Common myeloid progenitor, CD34-positive (primary cell): ENCODE measurements at regions not wholly inside any gene's neighbourhood (a gene's known extent, or its start where the extent isn't known, plus 50 kb on each side); places are given as distances from the start of the nearest gene placed in this dataset.

Experiments used
- CTCF ChIA-PET: fragments of 350-600 bp; sonication (Branson Sonifier 250); formaldehyde crosslinking; loops from one replicate; lab custom pipeline; 2021; ENCODE audit warnings: antibody characterized with exemption; lab: Charles Lee
- POLR2A ChIA-PET: fragments of 350-600 bp; sonication (Branson Sonifier 250); formaldehyde crosslinking; loops from one replicate; lab custom pipeline; 2021; ENCODE audit warnings: antibody characterized with exemption; lab: Charles Lee
- DNase-seq, 3 donors: peaks; one replicate each; pipeline versions ENCODE4 v3.0.0 to v3.0.0-alpha.2; 2013
- H3K27ac ChIP-seq, 2 experiments: 1 replicate in 1 of 2; 2 replicates in 1 of 2; pipeline ENCODE4 v1.7.0; 2013; ENCODE audit warnings: inconsistent platforms in 2 of 2, low read length in 2 of 2, mild to moderate bottlenecking in 2 of 2, low read depth in 1 of 2, moderate library complexity in 1 of 2; ENCODE audit not compliant: severe bottlenecking in 2 of 2, insufficient read depth in 1 of 2, poor library complexity in 1 of 2
- H3K27me3 ChIP-seq, 5 experiments: replicated peaks in 2 of 5; 1 replicate in 3 of 5; 2 replicates in 2 of 5; pipeline versions ENCODE4 v1.6.1 to v1.7.0; 2013; ENCODE audit warnings: low read length in 4 of 5, mild to moderate bottlenecking in 2 of 5, moderate library complexity in 2 of 5, inconsistent platforms in 1 of 5; ENCODE audit not compliant: insufficient read depth in 5 of 5, control insufficient read depth in 4 of 5
- H3K36me3 ChIP-seq, 4 experiments: 1 replicate in 2 of 4; 2 replicates in 2 of 4; pipeline versions ENCODE4 v1.6.1 to v1.7.0; 2013; ENCODE audit warnings: low read length in 3 of 4, control low read depth in 1 of 4, mild to moderate bottlenecking in 1 of 4; ENCODE audit not compliant: control insufficient read depth in 4 of 4, insufficient read depth in 4 of 4
- H3K4me1 ChIP-seq, 4 experiments: 1 replicate in 3 of 4; 2 replicates in 1 of 4; pipeline versions ENCODE4 v1.6.1 to v1.7.1; 2013; ENCODE audit warnings: low read length in 3 of 4, mild to moderate bottlenecking in 3 of 4, control low read depth in 1 of 4, inconsistent platforms in 1 of 4, moderate library complexity in 1 of 4; ENCODE audit not compliant: control insufficient read depth in 4 of 4, insufficient read depth in 4 of 4; ENCODE audit errors: control extremely low read depth in 1 of 4
- H3K4me3 ChIP-seq, 7 experiments: 1 replicate in 4 of 7; 2 replicates in 3 of 7; pipeline versions ENCODE4 v1.5.1 to v1.7.0; 2013; ENCODE audit warnings: mild to moderate bottlenecking in 7 of 7, low read length in 6 of 7, moderate library complexity in 6 of 7, inconsistent platforms in 2 of 7, low read depth in 2 of 7, control low read depth in 1 of 7; ENCODE audit not compliant: insufficient read depth in 4 of 7, control insufficient read depth in 1 of 7; ENCODE audit errors: extremely low read depth in 1 of 7
- H3K9me3 ChIP-seq, 5 experiments: 1 replicate in 4 of 5; 2 replicates in 1 of 5; pipeline versions ENCODE4 v1.6.1 to v1.7.1; 2013; ENCODE audit warnings: low read length in 4 of 5, mild to moderate bottlenecking in 2 of 5, inconsistent platforms in 1 of 5, low read depth in 1 of 5, moderate library complexity in 1 of 5; ENCODE audit not compliant: control insufficient read depth in 4 of 5, insufficient read depth in 2 of 5; ENCODE audit errors: control extremely low read depth in 1 of 5
- WGBS: methylation state at CpG from one replicate; pipeline ENCODE4 v1.1.5; 2013; ENCODE audit not compliant: insufficient coverage; 5-methylcytosine and 5-hydroxymethylcytosine counted together

DNA sequence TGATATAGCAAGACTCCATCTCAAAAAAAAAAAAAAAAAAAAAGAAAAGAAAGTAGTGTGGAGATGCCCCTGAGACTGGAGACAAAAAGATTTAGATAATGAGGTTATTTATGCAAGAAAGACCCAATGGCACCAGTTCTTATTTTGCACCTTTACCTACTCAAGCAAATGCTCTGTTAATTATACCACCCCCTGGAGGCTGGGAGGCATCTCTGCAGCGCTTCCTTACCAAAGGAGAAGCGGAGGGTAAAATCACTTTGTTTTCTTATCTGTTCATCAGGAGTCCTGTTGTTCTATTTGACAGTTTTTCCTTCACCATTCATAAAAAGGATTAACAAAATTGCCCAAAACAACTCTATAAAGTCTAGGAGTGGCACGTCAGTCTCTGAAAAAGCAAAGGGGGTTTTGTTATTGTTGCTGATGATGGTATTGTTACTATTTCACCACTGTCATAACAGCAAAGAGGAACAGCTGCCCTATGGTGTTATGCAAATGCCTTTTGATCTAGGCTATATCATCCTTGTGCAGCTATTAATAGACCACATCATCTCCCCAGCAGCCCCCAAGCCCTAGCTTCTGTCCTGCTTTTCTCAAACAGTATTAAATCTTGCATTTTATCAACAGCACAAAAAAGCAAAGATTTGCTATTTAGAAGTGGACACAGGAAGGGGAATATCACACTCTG is 174.0 kb downstream of the PALM2AKAP2 start:
- no CpG with 5 or more reads among the region's 3 CpGs for WGBS
- no peak for DNase-seq
- Histone ChIP-seq H3K36me3 (no peaks in the 10 kb centered on the region), H3K27me3 (peaks cover 0 to 6% (median 2%) of the 10 kb centered on the region in 5 experiments), H3K27ac (no peak overlapping the region), H3K4me3 (no peak overlapping the region), H3K9me3 (no peaks in the 10 kb centered on the region), H3K4me1 (no peaks in the 10 kb centered on the region)
- POLR2A ChIA-PET: no interaction called here
- CTCF ChIA-PET: interaction anchor here (0.9 kb wide), 1 partner anchor 8 kb away, joined by 4 read pairs; no protein-coding TSS in a partner anchor

- Histone ChIP-seq H3K27me3 (peaks cover 0 to 8% (median 2%) of the 10 kb centered on the region in 5 experiments), H3K27ac (no peak overlapping the region), H3K4me1 (no peaks in the 10 kb centered on the region), H3K9me3 (no peaks in the 10 kb centered on the region), H3K36me3 (no peaks in the 10 kb centered on the region), H3K4me3 (no peak overlapping the region)
- ChIA-PET POLR2A (interaction anchor here (0.5 to 0.6 kb wide), 2 partner anchors 280 to 379 kb away, joined by 3 read pairs; no protein-coding TSS in a partner anchor), CTCF (no interaction called here)
- 50% methylated on average over 8 of the region's 9 CpGs for WGBS
- no peak for DNase-seq
Observed at GRCh38 chr9:109956717-109957440, 176.9 kb downstream of the PALM2AKAP2 start.

DNA sequence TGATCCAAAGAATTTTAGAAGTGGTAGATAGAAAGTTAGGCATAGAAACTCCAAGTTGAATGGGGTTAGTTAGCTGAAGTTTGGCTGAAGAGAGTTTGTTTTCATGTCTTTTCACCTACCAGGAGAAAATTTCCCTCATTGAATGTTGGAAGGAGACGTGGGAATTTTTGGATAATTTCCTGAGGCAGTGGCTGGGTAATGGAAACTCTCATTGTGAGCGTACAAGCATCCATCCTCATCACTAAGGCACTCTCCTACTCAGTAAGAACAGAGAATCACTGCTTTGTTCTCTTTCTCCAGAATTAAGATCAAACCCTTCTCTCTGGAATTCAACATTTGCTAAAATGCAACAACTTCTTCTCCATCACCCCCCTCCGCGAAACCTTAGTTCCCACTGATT is 179.7 kb downstream of the PALM2AKAP2 start:
- Histone ChIP-seq H3K36me3 (no peaks in the 10 kb centered on the region), H3K27me3 (peaks cover 0 to 15% (median 2%) of the 10 kb centered on the region in 5 experiments), H3K4me1 (no peaks in the 10 kb centered on the region), H3K4me3 (no peak overlapping the region), H3K9me3 (no peaks in the 10 kb centered on the region), H3K27ac (no peak overlapping the region)
- ChIA-PET POLR2A (no interaction called here), CTCF (no interaction called here)
- WGBS: 100% methylated on average over 3 of the region's 4 CpGs
- DNase-seq: no peak

- no peaks in the 10 kb centered on the region for H3K4me1 ChIP-seq
- H3K4me3 ChIP-seq: no peak overlapping the region
- ChIA-PET CTCF (no interaction called here), POLR2A (no interaction called here)
- DNase-seq: no peak
- no peaks in the 10 kb centered on the region for H3K9me3 ChIP-seq
- peaks cover 0 to 13% (median 2%) of the 10 kb centered on the region in 5 experiments for H3K27me3 ChIP-seq
- no peak overlapping the region for H3K27ac ChIP-seq
- H3K36me3 ChIP-seq: no peaks in the 10 kb centered on the region
- WGBS: 80% methylated on average over 1 of the region's 2 CpGs
Observed at GRCh38 chr9:109961626-109962025, 181.6 kb downstream of the PALM2AKAP2 start.

- H3K9me3 ChIP-seq: no peaks in the 10 kb centered on the region
- DNase-seq: no peak
- H3K27me3 ChIP-seq: peaks cover 0 to 13% (median 0%) of the 10 kb centered on the region in 5 experiments
- H3K4me1 ChIP-seq: no peaks in the 10 kb centered on the region
- H3K27ac ChIP-seq: no peak overlapping the region
- ChIA-PET CTCF (no interaction called here), POLR2A (no interaction called here)
- H3K36me3 ChIP-seq: no peaks in the 10 kb centered on the region
- H3K4me3 ChIP-seq: no peak overlapping the region
Observed at GRCh38 chr9:109962215-109962614, 182.2 kb downstream of the PALM2AKAP2 start.

GRCh38 chr9:109963079-109963478 is 183.1 kb downstream of the PALM2AKAP2 start:
- ChIA-PET POLR2A (no interaction called here), CTCF (interaction anchor here (0.8 kb wide), 1 partner anchor 9 kb away, joined by 3 read pairs; no protein-coding TSS in a partner anchor)
- no peaks in the 10 kb centered on the region for H3K4me1 ChIP-seq
- no peaks in the 10 kb centered on the region for H3K9me3 ChIP-seq
- no peak overlapping the region for H3K4me3 ChIP-seq
- H3K27me3 ChIP-seq: peaks cover 0 to 13% (median 0%) of the 10 kb centered on the region in 5 experiments
- H3K27ac ChIP-seq: no peak overlapping the region
- DNase-seq: no peak
- H3K36me3 ChIP-seq: no peaks in the 10 kb centered on the region
- 70% methylated on average over 1 of the region's 2 CpGs for WGBS
